ENCODE measurements at regions not wholly inside any gene's neighbourhood (a gene's known extent, or its start where the extent isn't known, plus 50 kb on each side); places are given as distances from the start of the nearest gene placed in this dataset.

DNA sequence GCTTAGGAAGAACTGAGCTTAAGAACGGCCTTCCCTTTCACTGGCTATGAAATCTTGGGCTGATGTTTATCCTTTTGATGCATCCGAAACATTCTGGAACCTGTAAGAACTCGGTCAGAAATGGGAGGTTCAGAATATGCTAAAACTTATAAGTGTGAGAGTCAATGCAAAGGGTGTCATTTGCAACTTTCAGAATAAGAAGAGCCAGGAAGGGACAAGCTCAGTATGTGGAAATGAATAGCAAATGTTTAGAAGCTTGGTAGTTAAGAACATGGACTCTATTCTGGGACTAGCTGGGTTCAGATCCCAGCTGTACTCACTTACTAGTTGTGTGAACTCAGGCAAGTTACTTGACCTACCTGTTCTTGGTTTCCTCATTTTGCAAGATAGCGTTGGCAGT is 234.1 kb downstream of the OMA1 start:
- ChIA-PET CTCF (no interaction called here), POLR2A (no interaction called here), RAD21 (ENCODE audit: unreplicated experiment) (no interaction called here), SMC1A (ENCODE audit: uncharacterized antibody, unreplicated experiment) (no interaction called here)
- no peak for FAIRE-seq
- no peak overlapping the region for H2AFZ ChIP-seq (ENCODE audit: control insufficient read depth, low read depth, low read length)
- no peak for TF ChIP-seq SUZ12 (IDR thresholded peaks at IDR 0.05; ENCODE audit: unreplicated experiment)
- no peak for TF ChIP-seq BCL11A (IDR thresholded peaks at IDR 0.05; ENCODE audit: low read depth, low read length)
- no peak for TF ChIP-seq NFXL1 (IDR thresholded peaks at IDR 0.05; ENCODE audit: borderline replicate concordance)
- TF ChIP-seq, protein P1, sequence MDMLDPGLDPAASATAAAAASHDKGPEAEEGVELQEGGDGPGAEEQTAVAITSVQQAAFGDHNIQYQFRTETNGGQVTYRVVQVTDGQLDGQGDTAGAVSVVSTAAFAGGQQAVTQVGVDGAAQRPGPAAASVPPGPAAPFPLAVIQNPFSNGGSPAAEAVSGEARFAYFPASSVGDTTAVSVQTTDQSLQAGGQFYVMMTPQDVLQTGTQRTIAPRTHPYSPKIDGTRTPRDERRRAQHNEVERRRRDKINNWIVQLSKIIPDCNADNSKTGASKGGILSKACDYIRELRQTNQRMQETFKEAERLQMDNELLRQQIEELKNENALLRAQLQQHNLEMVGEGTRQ (IDR thresholded peaks at IDR 0.05; ENCODE audit: borderline replicate concordance, low read depth, low read length), result no peak
- H3K9ac ChIP-seq (ENCODE audit: control insufficient read depth, insufficient read depth, low read length), result no peak overlapping the region
- no peaks in the 10 kb centered on the region for H3K9me3 ChIP-seq (replicated peaks; ENCODE audit: control insufficient read depth, insufficient read depth, low read length)
- BruUV-seq (replicated peaks), result no TSS peak
- no peaks in the 10 kb centered on the region for H4K20me1 ChIP-seq (ENCODE audit: control insufficient read depth, insufficient read depth)
- in situ Hi-C loops (cut with MboI) (no loop called here), intact Hi-C loops (cut with micrococcal nuclease; ENCODE audit: unreplicated experiment) (no loop called here)
- H3K36me3 ChIP-seq (ENCODE audit: control insufficient read depth in 2 of 2, insufficient read depth in 2 of 2, low read length in 1 of 2), result no peaks in the 10 kb centered on the region
- H3K27ac ChIP-seq (ENCODE audit: control insufficient read depth, insufficient read depth), result no peak overlapping the region
- 22% methylated on average over 4 of the region's 4 CpGs for WGBS (ENCODE audit: insufficient coverage, insufficient replicate concordance, low lambda C conversion rate, missing lambda C conversion rate)
- no peaks in the 10 kb centered on the region for H3K79me2 ChIP-seq (ENCODE audit: control insufficient read depth, insufficient read depth, low read length)
- no peaks in the 10 kb centered on the region for H3K27me3 ChIP-seq (replicated peaks in 1 of 2; ENCODE audit: control insufficient read depth in 2 of 2, insufficient read depth in 2 of 2, low read length in 1 of 2)
- H3K4me1 ChIP-seq (ENCODE audit: control insufficient read depth, insufficient read depth, low read length), result no peaks in the 10 kb centered on the region
- DNase-seq (ENCODE audit: low read depth, low spot score), result no peak
- H3K4me3 ChIP-seq, result no peak overlapping the region
- ATAC-seq, result no peak
- no peak overlapping the region for H3K4me2 ChIP-seq (ENCODE audit: control insufficient read depth, insufficient read depth)

DNA sequence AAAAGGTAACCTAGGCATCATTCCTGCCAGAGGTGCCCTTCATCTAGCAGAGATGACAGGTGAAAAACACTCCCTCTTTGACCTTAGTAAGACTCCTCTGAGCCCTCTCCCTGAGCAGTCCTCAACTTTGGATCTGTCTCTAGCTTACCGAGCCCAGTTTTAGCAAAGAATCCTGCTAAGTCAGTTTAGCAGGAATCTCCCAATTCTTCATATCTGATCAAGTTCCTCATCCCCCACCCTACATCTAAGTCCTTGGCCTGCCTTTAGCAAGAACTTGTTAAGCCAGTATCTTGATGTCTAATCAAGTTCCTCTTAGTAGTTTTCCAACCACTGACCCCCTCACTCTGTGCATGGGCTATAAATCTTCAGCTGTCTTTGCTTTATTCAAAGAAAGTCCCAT is 235.6 kb downstream of the OMA1 start:
- Histone ChIP-seq H3K4me3 (no peak overlapping the region), H3K9me3 (replicated peaks; ENCODE audit: control insufficient read depth, insufficient read depth, low read length) (no peaks in the 10 kb centered on the region), H3K36me3 (ENCODE audit: control insufficient read depth in 2 of 2, insufficient read depth in 2 of 2, low read length in 1 of 2) (no peaks in the 10 kb centered on the region), H3K27ac (ENCODE audit: control insufficient read depth, insufficient read depth) (no peak overlapping the region), H3K79me2 (ENCODE audit: control insufficient read depth, insufficient read depth, low read length) (no peaks in the 10 kb centered on the region), H3K27me3 (replicated peaks in 1 of 2; ENCODE audit: control insufficient read depth in 2 of 2, insufficient read depth in 2 of 2, low read length in 1 of 2) (no peaks in the 10 kb centered on the region), H3K9ac (ENCODE audit: control insufficient read depth, insufficient read depth, low read length) (no peak overlapping the region), H4K20me1 (ENCODE audit: control insufficient read depth, insufficient read depth) (no peaks in the 10 kb centered on the region), H3K4me1 (ENCODE audit: control insufficient read depth, insufficient read depth, low read length) (no peaks in the 10 kb centered on the region), H2AFZ (ENCODE audit: control insufficient read depth, low read depth, low read length) (no peak overlapping the region), H3K4me2 (ENCODE audit: control insufficient read depth, insufficient read depth) (no peak overlapping the region)
- FAIRE-seq (no peak), DNase-seq (ENCODE audit: low read depth, low spot score) (no peak), ATAC-seq (no peak)
- RAD21 ChIA-PET (ENCODE audit: unreplicated experiment), result no interaction called here
- POLR2A ChIA-PET, result no interaction called here
- CTCF ChIA-PET, result interaction anchor here (1.6 kb wide), 1 partner anchor 9 kb away, joined by 3 read pairs; no protein-coding TSS in a partner anchor
- WGBS (ENCODE audit: insufficient coverage, insufficient replicate concordance, low lambda C conversion rate, missing lambda C conversion rate), result 0% methylated on average over 1 of the region's 1 CpG
- intact Hi-C loops (cut with micrococcal nuclease; ENCODE audit: unreplicated experiment), result no loop called here
- no TSS peak for BruUV-seq (replicated peaks)
- SMC1A ChIA-PET (ENCODE audit: uncharacterized antibody, unreplicated experiment), result interaction anchor here (1.3 kb wide), 1 partner anchor 82 kb away, joined by 4 read pairs; no protein-coding TSS in a partner anchor
- in situ Hi-C loops (cut with MboI), result no loop called here
- TF ChIP-seq, protein P2, sequence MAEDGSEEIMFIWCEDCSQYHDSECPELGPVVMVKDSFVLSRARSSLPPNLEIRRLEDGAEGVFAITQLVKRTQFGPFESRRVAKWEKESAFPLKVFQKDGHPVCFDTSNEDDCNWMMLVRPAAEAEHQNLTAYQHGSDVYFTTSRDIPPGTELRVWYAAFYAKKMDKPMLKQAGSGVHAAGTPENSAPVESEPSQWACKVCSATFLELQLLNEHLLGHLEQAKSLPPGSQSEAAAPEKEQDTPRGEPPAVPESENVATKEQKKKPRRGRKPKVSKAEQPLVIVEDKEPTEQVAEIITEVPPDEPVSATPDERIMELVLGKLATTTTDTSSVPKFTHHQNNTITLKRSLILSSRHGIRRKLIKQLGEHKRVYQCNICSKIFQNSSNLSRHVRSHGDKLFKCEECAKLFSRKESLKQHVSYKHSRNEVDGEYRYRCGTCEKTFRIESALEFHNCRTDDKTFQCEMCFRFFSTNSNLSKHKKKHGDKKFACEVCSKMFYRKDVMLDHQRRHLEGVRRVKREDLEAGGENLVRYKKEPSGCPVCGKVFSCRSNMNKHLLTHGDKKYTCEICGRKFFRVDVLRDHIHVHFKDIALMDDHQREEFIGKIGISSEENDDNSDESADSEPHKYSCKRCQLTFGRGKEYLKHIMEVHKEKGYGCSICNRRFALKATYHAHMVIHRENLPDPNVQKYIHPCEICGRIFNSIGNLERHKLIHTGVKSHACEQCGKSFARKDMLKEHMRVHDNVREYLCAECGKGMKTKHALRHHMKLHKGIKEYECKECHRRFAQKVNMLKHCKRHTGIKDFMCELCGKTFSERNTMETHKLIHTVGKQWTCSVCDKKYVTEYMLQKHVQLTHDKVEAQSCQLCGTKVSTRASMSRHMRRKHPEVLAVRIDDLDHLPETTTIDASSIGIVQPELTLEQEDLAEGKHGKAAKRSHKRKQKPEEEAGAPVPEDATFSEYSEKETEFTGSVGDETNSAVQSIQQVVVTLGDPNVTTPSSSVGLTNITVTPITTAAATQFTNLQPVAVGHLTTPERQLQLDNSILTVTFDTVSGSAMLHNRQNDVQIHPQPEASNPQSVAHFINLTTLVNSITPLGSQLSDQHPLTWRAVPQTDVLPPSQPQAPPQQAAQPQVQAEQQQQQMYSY (CRISPR knock-in tag; IDR thresholded peaks at IDR 0.05), result no peak
- TF ChIP-seq NRF1 (conservative IDR thresholded peaks at IDR 0.05; ENCODE audit: low read depth, low read length) (no peak), BRCA1 (IDR thresholded peaks at IDR 0.05; ENCODE audit: low read depth, low read length) (no peak)

All from GM12878 (cell line).